ENCODE measurements at regions not wholly inside any gene's neighbourhood (a gene's known extent, or its start where the extent isn't known, plus 50 kb on each side); places are given as distances from the start of the nearest gene placed in this dataset.
"Not testable (repeated sequence)": the region's sequence is repeated elsewhere in the genome, so short reads cannot be mapped to it uniquely, and the experiment has no call there.

DNA sequence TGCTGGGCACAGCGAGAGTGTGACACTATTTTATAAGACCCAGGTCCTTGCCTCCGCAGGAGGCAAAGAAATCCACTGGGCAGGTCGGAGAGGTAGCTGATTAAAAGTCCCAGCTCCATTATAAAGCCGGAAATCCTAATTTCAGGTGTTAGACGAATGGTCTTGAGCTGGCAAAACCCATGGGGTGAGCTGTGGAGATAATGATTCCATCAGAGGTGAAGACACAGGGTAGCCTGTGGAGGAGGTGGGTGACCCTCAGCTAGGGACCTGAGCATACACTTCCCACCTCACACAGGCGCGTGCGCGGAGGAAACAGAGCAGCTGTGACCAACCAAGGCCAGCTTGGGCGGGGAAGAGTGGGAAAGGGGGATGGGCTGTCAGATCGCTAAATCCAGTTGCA, 201.7 kb upstream of the CXCR4 start:
- H3K4me3 Mint-ChIP-seq (ENCODE audit: low read depth) = peak overlapping the region; percentile 23
- intact Hi-C loops (cut with micrococcal nuclease) = loop anchor here (1.0 to 10.0 kb wide), 3 partner anchors 8 to 785 kb away; partner anchors contain the start of genes R3HDM1 and ZRANB3

GRCh38 chr2:136319237-136319636, 201.3 kb upstream of the CXCR4 start:
- H3K27ac Mint-ChIP-seq = peak overlapping the region; percentile 61
- H3K9me3 Mint-ChIP-seq = no peaks in the 10 kb centered on the region
- DNase-seq (ENCODE audit: low spot score) = no peak
- peaks cover 7% of the 10 kb centered on the region for H3K36me3 Mint-ChIP-seq (ENCODE audit: low read depth)
- intact Hi-C loops (cut with micrococcal nuclease) = loop anchor here (1.0 kb wide), 2 partner anchors 8 kb away; no protein-coding TSS in a partner anchor
- no peaks in the 10 kb centered on the region for H3K27me3 Mint-ChIP-seq (ENCODE audit: low read depth)
- peak overlapping the region; percentile 23 for H3K4me3 Mint-ChIP-seq (ENCODE audit: low read depth)
- peaks cover 51% of the 10 kb centered on the region for H3K4me1 Mint-ChIP-seq (ENCODE audit: low read depth)

More for the DNA sequence above, 201.7 kb upstream of the CXCR4 start:
- peaks cover 3% of the 10 kb centered on the region for H3K9me3 Mint-ChIP-seq
- no peaks in the 10 kb centered on the region for H3K27me3 Mint-ChIP-seq (ENCODE audit: low read depth)
- H3K36me3 Mint-ChIP-seq (ENCODE audit: low read depth) = peaks cover 11% of the 10 kb centered on the region
- H3K27ac Mint-ChIP-seq = peak overlapping the region; percentile 61
- DNase-seq (ENCODE audit: low spot score) = no peak
- peaks cover 54% of the 10 kb centered on the region for H3K4me1 Mint-ChIP-seq (ENCODE audit: low read depth)

GRCh38 chr2:136314240-136314639, 196.3 kb upstream of the CXCR4 start:
- Mint-ChIP-seq H3K4me1 (ENCODE audit: low read depth) (peaks cover 41% of the 10 kb centered on the region), H3K36me3 (ENCODE audit: low read depth) (no peaks in the 10 kb centered on the region), H3K9me3 (no peaks in the 10 kb centered on the region), H3K27ac (no peak overlapping the region), H3K4me3 (ENCODE audit: low read depth) (no peak overlapping the region), H3K27me3 (ENCODE audit: low read depth) (no peaks in the 10 kb centered on the region)
- DNase-seq (ENCODE audit: low spot score) = no peak
- intact Hi-C loops (cut with micrococcal nuclease) = loop anchor here (5.0 kb wide), 2 partner anchors 332 to 397 kb away; no protein-coding TSS in a partner anchor

DNA sequence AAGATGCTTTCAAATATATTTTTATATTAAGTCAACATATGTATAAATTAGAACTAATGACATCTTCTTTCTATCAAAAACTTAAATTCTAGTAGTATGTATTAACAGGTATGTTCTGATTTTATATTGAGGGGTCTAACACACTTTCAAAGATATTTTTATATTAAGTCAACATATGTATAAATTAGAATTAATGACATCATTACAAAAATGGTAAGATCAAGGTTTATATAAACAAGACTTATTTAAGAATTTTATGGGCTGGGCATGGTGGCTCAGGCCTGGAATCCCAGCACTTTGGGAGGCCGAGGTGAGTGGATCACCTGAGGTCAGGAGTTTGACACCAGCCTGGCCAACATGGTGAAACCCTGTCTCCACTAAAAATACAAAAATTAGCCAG, 194.6 kb upstream of the CXCR4 start:
- peaks cover 38% of the 10 kb centered on the region for H3K4me1 Mint-ChIP-seq (ENCODE audit: low read depth)
- not testable (repeated sequence) for H3K9me3 Mint-ChIP-seq; H3K27me3 Mint-ChIP-seq (ENCODE audit: low read depth); H3K27ac Mint-ChIP-seq; H3K4me3 Mint-ChIP-seq (ENCODE audit: low read depth); H3K36me3 Mint-ChIP-seq (ENCODE audit: low read depth); DNase-seq (ENCODE audit: low spot score)
- intact Hi-C loops (cut with micrococcal nuclease) = loop anchor here (5.0 kb wide), 2 partner anchors 330 to 395 kb away; no protein-coding TSS in a partner anchor

- no peaks in the 10 kb centered on the region for H3K9me3 Mint-ChIP-seq
- no peaks in the 10 kb centered on the region for H3K27me3 Mint-ChIP-seq (ENCODE audit: low read depth)
- DNase-seq (ENCODE audit: low spot score) = no peak
- intact Hi-C loops (cut with micrococcal nuclease) = loop anchor here (1.0 to 5.0 kb wide), 13 partner anchors 8 to 394 kb away; partner anchors contain the start of gene CXCR4
- H3K4me1 Mint-ChIP-seq (ENCODE audit: low read depth) = peaks cover 38% of the 10 kb centered on the region
- peak overlapping the region; percentile 94 for H3K27ac Mint-ChIP-seq
- H3K4me3 Mint-ChIP-seq (ENCODE audit: low read depth) = no peak overlapping the region
- H3K36me3 Mint-ChIP-seq (ENCODE audit: low read depth) = no peaks in the 10 kb centered on the region
Observed at GRCh38 chr2:136310797-136311603, 193.1 kb upstream of the CXCR4 start.

DNA sequence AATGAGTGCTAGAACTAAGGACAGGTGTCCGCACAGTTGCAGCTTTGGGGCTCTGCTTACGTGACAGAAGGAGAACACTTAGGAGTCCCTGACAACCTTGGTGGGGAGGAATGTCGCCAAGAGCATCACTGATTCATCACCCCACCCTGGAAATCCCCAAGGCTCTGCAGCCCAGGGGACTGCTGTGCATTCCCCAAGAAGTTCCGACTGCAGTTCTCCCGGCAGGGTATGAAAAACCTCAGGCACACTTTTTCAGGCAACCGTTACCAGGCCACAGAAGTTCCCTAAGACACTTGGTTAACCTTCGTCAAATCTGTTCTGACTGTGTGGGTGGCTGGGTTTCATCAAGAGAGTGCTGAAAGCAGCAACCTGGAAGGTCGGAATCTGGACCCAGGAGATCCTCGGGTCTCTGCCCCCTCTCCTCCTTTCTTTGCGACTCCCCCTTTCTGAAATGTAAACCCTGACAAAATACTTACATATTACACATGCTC, 192.1 kb upstream of the CXCR4 start:
- H3K4me1 Mint-ChIP-seq (ENCODE audit: low read depth) = peaks cover 47% of the 10 kb centered on the region
- H3K27me3 Mint-ChIP-seq (ENCODE audit: low read depth) = no peaks in the 10 kb centered on the region
- H3K36me3 Mint-ChIP-seq (ENCODE audit: low read depth) = no peaks in the 10 kb centered on the region
- H3K9me3 Mint-ChIP-seq = no peaks in the 10 kb centered on the region
- H3K4me3 Mint-ChIP-seq (ENCODE audit: low read depth) = peak overlapping the region; percentile 41
- no peak for DNase-seq (ENCODE audit: low spot score)
- H3K27ac Mint-ChIP-seq = peak overlapping the region; percentile 94
- intact Hi-C loops (cut with micrococcal nuclease) = loop anchor here (2.0 to 5.0 kb wide), 5 partner anchors 71 to 393 kb away; partner anchors contain the start of gene CXCR4

GRCh38 chr2:136308611-136309010, 190.7 kb upstream of the CXCR4 start:
- no peaks in the 10 kb centered on the region for H3K36me3 Mint-ChIP-seq (ENCODE audit: low read depth)
- H3K27me3 Mint-ChIP-seq (ENCODE audit: low read depth) = no peaks in the 10 kb centered on the region
- H3K27ac Mint-ChIP-seq = no peak overlapping the region
- intact Hi-C loops (cut with micrococcal nuclease) = no loop called here
- no peaks in the 10 kb centered on the region for H3K9me3 Mint-ChIP-seq
- no peak overlapping the region for H3K4me3 Mint-ChIP-seq (ENCODE audit: low read depth)
- no peak for DNase-seq (ENCODE audit: low spot score)
- peaks cover 46% of the 10 kb centered on the region for H3K4me1 Mint-ChIP-seq (ENCODE audit: low read depth)

DNA sequence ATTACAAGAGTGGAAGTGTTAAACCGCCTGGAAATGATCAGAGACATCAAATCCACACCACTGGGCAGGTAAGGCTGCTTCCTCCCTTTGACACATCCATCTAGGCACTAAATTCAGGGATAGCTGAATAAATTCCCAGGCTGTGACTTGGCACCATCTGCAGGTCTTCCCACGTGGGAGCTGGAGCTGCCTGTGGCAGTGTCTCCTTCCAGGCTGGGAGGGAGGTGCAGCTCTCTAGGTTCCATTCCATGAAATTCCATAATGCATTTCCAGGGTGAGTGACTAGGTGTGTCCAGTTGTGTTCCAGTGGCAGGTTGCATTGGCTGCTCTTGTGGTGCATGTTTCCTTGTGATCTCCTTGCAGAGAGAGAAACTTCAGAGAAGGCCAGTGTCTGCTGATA, 188.9 kb upstream of the CXCR4 start:
- intact Hi-C loops (cut with micrococcal nuclease) = no loop called here
- Mint-ChIP-seq H3K4me1 (ENCODE audit: low read depth) (peaks cover 45% of the 10 kb centered on the region), H3K36me3 (ENCODE audit: low read depth) (no peaks in the 10 kb centered on the region), H3K27me3 (ENCODE audit: low read depth) (no peaks in the 10 kb centered on the region), H3K4me3 (ENCODE audit: low read depth) (no peak overlapping the region), H3K9me3 (no peaks in the 10 kb centered on the region), H3K27ac (no peak overlapping the region)
- no peak for DNase-seq (ENCODE audit: low spot score)

- Mint-ChIP-seq H3K4me3 (ENCODE audit: low read depth) (no peak overlapping the region), H3K27ac (peak overlapping the region; percentile 71), H3K36me3 (ENCODE audit: low read depth) (no peaks in the 10 kb centered on the region), H3K27me3 (ENCODE audit: low read depth) (no peaks in the 10 kb centered on the region), H3K9me3 (no peaks in the 10 kb centered on the region), H3K4me1 (ENCODE audit: low read depth) (peaks cover 38% of the 10 kb centered on the region)
- peak; percentile 37 for DNase-seq (ENCODE audit: low spot score)
- intact Hi-C loops (cut with micrococcal nuclease) = no loop called here
Observed at GRCh38 chr2:136305517-136306192, 187.7 kb upstream of the CXCR4 start.

- H3K9me3 Mint-ChIP-seq = no peaks in the 10 kb centered on the region
- no peak for DNase-seq (ENCODE audit: low spot score)
- H3K27me3 Mint-ChIP-seq (ENCODE audit: low read depth) = no peaks in the 10 kb centered on the region
- intact Hi-C loops (cut with micrococcal nuclease) = no loop called here
- H3K4me1 Mint-ChIP-seq (ENCODE audit: low read depth) = peaks cover 24% of the 10 kb centered on the region
- H3K36me3 Mint-ChIP-seq (ENCODE audit: low read depth) = no peaks in the 10 kb centered on the region
- H3K27ac Mint-ChIP-seq = no peak overlapping the region
- H3K4me3 Mint-ChIP-seq (ENCODE audit: low read depth) = no peak overlapping the region
Observed at GRCh38 chr2:136301006-136301405, 183.1 kb upstream of the CXCR4 start.

- Mint-ChIP-seq H3K36me3 (ENCODE audit: low read depth) (no peaks in the 10 kb centered on the region), H3K4me1 (ENCODE audit: low read depth) (peaks cover 9% of the 10 kb centered on the region), H3K9me3 (no peaks in the 10 kb centered on the region), H3K4me3 (ENCODE audit: low read depth) (no peak overlapping the region), H3K27me3 (ENCODE audit: low read depth) (no peaks in the 10 kb centered on the region), H3K27ac (no peak overlapping the region)
- intact Hi-C loops (cut with micrococcal nuclease) = no loop called here
- DNase-seq (ENCODE audit: low spot score) = no peak
Observed at GRCh38 chr2:136298631-136299030, 180.7 kb upstream of the CXCR4 start.

GRCh38 chr2:136297994-136298393, 180.0 kb upstream of the CXCR4 start:
- no peak for DNase-seq (ENCODE audit: low spot score)
- H3K27me3 Mint-ChIP-seq (ENCODE audit: low read depth) = no peaks in the 10 kb centered on the region
- no peak overlapping the region for H3K4me3 Mint-ChIP-seq (ENCODE audit: low read depth)
- H3K4me1 Mint-ChIP-seq (ENCODE audit: low read depth) = peaks cover 8% of the 10 kb centered on the region
- intact Hi-C loops (cut with micrococcal nuclease) = no loop called here
- no peaks in the 10 kb centered on the region for H3K36me3 Mint-ChIP-seq (ENCODE audit: low read depth)
- no peaks in the 10 kb centered on the region for H3K9me3 Mint-ChIP-seq
- H3K27ac Mint-ChIP-seq = no peak overlapping the region

DNA sequence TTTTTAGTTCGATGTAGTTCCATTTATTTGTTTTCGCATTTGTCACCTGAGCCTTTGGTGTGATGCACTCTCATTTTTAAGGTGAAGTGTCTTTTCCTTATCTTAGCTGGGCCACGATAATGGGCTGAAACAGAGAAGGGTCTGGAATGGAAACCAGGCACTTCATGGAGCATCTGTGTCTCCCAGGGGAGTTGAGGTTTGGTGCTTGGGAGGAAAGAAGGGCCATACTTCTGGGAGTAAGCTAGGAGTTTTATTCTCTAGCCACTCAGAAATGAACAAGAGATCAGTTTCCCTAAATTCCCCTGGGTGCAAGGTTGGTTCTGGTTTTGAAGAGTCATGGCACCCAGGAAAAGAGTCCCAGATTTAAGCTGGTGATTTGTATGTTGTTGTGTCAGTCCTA, 179.4 kb upstream of the CXCR4 start:
- intact Hi-C loops (cut with micrococcal nuclease) = no loop called here
- no peak overlapping the region for H3K27ac Mint-ChIP-seq
- H3K4me3 Mint-ChIP-seq (ENCODE audit: low read depth) = no peak overlapping the region
- no peaks in the 10 kb centered on the region for H3K9me3 Mint-ChIP-seq
- no peak for DNase-seq (ENCODE audit: low spot score)
- H3K36me3 Mint-ChIP-seq (ENCODE audit: low read depth) = no peaks in the 10 kb centered on the region
- no peaks in the 10 kb centered on the region for H3K27me3 Mint-ChIP-seq (ENCODE audit: low read depth)
- peaks cover 14% of the 10 kb centered on the region for H3K4me1 Mint-ChIP-seq (ENCODE audit: low read depth)
